Coronary artery (tissue), 2 donors: ENCODE measurements at regions not wholly inside any gene's neighbourhood (a gene's known extent, or its start where the extent isn't known, plus 50 kb on each side); places are given as distances from the start of the nearest gene placed in this dataset.

Experiments
- DNase-seq: peaks from one replicate; pipeline ENCODE4 v3.0.0-alpha.2; 2017; ENCODE audit warnings: low spot score
- H3K27ac ChIP-seq, 2 donors: fragments of 200-600 bp; sonication (generic); one replicate each; pipeline ENCODE4 v1.5.1; 2016 to 2019
- H3K4me3 ChIP-seq: fragments of 200-600 bp; sonication (generic); 2 replicates; pipeline ENCODE4 v1.5.1; 2016; ENCODE audit warnings: mild to moderate bottlenecking, moderate library complexity
- TF ChIP-seq, protein P1 (sequence below): fragments of 200-600 bp; sonication (generic); IDR thresholded peaks from one replicate; pipeline ENCODE4 v1.5.1; 2019; ENCODE audit warnings: antibody characterized with exemption

DNA sequence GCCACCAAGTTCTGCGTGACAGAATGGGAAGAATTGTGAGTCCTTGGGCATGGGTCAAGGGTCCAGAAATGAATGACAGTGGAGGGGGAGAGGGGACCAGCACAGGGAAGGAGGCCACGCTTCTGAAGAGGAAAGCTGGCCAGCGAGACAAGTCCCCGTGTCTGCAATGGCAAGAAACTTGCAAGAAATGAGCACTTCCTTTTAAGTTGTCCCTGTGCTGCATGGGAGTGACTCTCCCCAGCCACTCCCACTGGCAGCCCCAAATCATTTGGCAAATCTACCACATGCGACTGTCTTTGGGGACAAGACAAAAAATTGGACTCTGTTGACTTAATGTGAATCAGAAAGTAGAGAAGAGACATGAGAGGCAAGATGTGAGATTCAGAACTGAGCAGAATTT is 242.2 kb upstream of the RREB1 start:
- TF ChIP-seq, protein P1, sequence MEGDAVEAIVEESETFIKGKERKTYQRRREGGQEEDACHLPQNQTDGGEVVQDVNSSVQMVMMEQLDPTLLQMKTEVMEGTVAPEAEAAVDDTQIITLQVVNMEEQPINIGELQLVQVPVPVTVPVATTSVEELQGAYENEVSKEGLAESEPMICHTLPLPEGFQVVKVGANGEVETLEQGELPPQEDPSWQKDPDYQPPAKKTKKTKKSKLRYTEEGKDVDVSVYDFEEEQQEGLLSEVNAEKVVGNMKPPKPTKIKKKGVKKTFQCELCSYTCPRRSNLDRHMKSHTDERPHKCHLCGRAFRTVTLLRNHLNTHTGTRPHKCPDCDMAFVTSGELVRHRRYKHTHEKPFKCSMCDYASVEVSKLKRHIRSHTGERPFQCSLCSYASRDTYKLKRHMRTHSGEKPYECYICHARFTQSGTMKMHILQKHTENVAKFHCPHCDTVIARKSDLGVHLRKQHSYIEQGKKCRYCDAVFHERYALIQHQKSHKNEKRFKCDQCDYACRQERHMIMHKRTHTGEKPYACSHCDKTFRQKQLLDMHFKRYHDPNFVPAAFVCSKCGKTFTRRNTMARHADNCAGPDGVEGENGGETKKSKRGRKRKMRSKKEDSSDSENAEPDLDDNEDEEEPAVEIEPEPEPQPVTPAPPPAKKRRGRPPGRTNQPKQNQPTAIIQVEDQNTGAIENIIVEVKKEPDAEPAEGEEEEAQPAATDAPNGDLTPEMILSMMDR, result no peak
- Histone ChIP-seq H3K4me3 (no peak overlapping the region), H3K27ac (no peak overlapping the region)
- DNase-seq, result no peak

DNA sequence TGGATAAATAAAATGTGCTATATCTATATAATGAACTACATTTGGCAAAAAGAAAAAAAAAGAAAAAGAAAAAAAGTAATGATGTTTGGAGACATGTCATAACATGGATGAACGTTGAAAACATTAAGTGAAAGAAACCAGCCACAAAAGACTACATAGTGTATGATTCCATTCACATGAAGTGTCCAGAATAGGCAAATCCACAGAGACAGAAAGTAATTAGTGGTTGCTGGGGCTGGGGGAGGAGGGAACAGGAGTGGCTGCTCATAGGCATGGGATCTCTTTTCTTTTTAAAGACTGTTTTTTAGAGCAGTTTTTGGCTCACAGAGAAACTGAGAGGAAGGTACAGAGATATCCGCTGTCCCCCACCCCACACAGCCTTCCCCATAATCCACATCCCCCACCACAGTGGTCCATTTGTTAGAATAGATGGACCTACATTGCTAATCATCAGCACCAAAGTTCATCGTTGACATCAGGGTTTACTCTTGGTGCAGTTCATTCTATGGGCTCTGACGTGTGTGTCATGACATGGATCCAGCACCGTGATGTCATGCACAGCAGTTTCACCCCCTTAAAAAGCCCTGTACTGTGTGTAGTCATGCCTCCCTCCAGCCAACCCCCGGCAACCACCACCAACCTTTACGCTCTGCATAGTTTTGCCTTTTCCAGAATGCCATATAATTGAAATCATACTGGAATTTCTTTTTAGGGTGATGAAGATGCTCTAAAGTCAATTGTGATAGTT is 240.9 kb upstream of the RREB1 start:
- H3K27ac ChIP-seq, result no peak overlapping the region
- no peak for DNase-seq
- H3K4me3 ChIP-seq, result no peak overlapping the region
- TF ChIP-seq, protein P1, result no peak

DNA sequence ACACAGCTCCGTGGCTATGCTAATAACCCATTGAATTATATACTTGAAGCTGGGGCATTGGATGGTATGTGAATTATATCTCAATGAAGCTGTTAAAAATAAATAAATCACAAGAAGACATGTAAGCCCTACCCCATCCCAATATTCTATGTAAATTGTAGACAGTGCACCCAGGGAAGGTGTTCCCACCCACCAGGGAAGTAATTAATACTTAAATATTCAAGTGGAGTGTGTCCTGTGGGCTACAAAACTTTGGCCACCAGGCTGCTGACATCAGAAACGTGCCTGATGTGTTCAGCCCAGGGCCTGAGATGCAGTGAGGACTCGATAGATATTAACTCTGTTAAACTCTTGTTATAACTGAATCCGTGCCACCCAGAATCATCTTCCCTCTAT is 240.4 kb upstream of the RREB1 start:
- H3K4me3 ChIP-seq, result no peak overlapping the region
- DNase-seq, result no peak
- H3K27ac ChIP-seq, result no peak overlapping the region
- TF ChIP-seq, protein P1, result no peak

DNA sequence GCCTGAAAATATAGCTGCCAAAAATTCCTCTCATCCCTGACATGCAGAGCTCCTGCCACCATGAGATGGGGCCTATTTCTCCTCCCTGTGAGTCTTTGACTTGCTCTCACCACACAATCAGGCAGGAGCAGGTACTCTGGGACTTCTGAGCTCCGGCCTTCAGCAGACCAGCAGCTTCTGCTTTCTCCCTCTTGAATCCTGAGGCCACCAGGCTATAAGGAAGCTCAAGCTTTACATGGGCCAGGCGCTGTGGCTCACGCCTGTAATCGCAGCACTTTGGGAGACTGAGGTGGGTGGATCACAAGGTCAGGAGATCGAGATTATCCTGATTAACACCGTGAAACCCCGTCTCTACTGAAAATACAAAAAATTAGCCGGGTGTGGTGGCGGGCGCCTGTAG is 238.7 kb upstream of the RREB1 start:
- no peak overlapping the region for H3K27ac ChIP-seq
- no peak for DNase-seq
- TF ChIP-seq, protein P1, result no peak
- H3K4me3 ChIP-seq, result no peak overlapping the region

DNA sequence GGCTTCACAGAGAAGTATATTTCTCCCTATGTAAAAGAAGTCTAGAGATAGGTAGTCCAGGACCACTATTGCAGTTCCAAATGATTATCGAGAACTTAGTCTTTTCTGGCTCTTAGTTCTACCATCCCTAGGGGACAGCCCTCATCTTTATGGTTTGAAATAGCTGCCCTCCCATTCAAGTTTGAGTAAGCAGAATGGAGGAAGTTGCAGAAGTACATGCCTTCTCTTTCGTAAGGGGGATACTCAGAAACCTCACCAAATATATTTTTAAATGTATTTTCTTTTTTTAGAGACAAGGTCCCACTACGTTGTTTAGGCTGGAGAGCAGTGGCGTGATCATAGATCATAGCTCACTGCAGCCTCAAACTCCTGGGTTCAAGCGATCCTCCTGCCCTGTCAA is 236.8 kb upstream of the RREB1 start:
- no peak for DNase-seq
- TF ChIP-seq, protein P1, result no peak
- no peak overlapping the region for H3K27ac ChIP-seq
- no peak overlapping the region for H3K4me3 ChIP-seq

DNA sequence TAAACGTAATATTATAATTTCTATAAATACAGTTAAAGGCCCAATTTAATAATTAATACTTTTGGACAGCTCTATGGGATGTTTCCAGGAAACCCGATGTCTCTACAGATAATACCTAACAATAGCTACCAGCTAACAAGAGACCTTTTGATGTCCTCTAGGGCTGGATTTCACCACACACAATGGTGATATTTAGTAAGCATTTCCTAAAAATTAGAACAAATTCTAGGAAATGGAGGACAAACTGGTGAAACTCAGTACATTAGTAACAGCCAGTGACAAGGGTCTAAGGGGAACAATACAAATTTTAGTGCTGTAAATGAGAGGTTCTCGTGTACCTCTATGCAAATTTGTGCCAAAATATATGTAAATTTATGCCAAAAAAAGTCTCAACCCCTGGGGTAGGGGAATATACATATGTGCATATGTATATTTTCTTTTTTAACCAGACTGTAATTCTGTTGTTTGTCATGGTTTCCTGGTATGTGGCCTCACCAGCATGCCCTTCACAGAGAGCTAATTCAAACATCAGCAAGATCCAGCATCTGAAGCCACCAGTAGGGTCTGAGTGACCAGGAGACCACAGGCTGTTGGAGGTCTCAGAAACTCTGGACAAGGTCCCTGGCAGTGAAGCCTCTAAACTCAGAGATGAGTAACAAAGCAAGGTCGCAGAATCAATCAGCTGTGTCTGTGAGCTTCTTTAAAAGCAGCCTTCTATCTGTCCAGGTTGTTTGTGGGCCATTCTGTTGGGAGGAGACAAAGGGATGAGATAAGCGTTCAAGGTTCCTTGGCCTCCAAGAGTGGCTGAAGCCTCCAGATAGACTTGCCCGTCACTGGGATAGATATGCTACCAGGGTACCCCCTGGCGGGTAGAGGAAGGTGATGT is 235.1 kb upstream of the RREB1 start:
- Histone ChIP-seq H3K27ac (no peak overlapping the region), H3K4me3 (no peak overlapping the region)
- TF ChIP-seq, protein P1, result no peak
- no peak for DNase-seq

DNA sequence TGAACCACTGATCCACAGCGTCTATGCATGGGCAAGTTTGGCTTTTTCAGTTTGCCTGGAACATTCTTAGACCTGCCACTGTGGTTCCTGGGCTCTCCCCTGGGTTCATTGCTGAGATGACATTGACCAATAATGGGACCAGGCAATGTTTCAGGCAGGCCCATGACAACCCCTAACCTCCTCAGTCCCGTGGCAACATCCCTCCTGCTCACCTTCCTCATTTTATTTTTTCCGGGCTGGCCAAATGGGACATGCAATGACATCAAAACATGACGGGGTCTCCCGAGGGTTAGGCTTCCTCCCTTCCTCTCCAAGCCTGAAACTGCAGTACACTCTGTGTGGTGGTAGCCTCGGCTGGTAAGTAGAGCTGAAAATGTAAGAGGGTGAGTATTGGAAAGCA is 234.0 kb upstream of the RREB1 start:
- TF ChIP-seq, protein P1, result no peak
- no peak overlapping the region for H3K4me3 ChIP-seq
- no peak for DNase-seq
- no peak overlapping the region for H3K27ac ChIP-seq
